Epithelial cell of proximal tubule (primary cell): ENCODE measurements at regions not wholly inside any gene's neighbourhood (a gene's known extent, or its start where the extent isn't known, plus 50 kb on each side); places are given as distances from the start of the nearest gene placed in this dataset.
"Not testable (repeated sequence)": the region's sequence is repeated elsewhere in the genome, so short reads cannot be mapped to it uniquely, and the experiment has no call there.

Experiments used
- DNase-seq: peaks from one replicate; pipeline ENCODE4 v3.0.0-alpha.2; 2011; ENCODE audit warnings: low read depth
- H3K4me3 ChIP-seq: 2 replicates; pipeline ENCODE4 v1.5.1; 2011; ENCODE audit warnings: low read depth, mild to moderate bottlenecking, low read length
- CTCF ChIP-seq: conservative IDR thresholded peaks from 2 replicates; pipeline ENCODE4 v1.5.1; 2012; ENCODE audit warnings: low read depth, mild to moderate bottlenecking, low read length

GRCh38 chr5:75869891-75870290, 152.7 kb upstream of the POC5 start:
- H3K4me3 ChIP-seq = no peak overlapping the region
- no peak for DNase-seq
- TF ChIP-seq CTCF = no peak

- no peak overlapping the region for H3K4me3 ChIP-seq
- no peak for TF ChIP-seq CTCF
- no peak for DNase-seq
Observed at GRCh38 chr5:75862872-75863271, 145.6 kb upstream of the POC5 start.

- not testable (repeated sequence) for H3K4me3 ChIP-seq
- peak; percentile 10 for DNase-seq
Observed at GRCh38 chr5:75859621-75860020, 142.4 kb upstream of the POC5 start.

- no peak overlapping the region for H3K4me3 ChIP-seq
- no peak for DNase-seq
- TF ChIP-seq CTCF = no peak
Observed at GRCh38 chr5:75856056-75856455, 138.8 kb upstream of the POC5 start.

- H3K4me3 ChIP-seq = no peak overlapping the region
- no peak for TF ChIP-seq CTCF
- DNase-seq = no peak
Observed at GRCh38 chr5:75848077-75848476, 130.8 kb upstream of the POC5 start.

GRCh38 chr5:75847561-75848021, 130.4 kb upstream of the POC5 start:
- no peak overlapping the region for H3K4me3 ChIP-seq
- DNase-seq = no peak
- no peak for TF ChIP-seq CTCF

GRCh38 chr5:75844301-75844700, 127.1 kb upstream of the POC5 start:
- H3K4me3 ChIP-seq = no peak overlapping the region
- no peak for TF ChIP-seq CTCF
- DNase-seq = no peak

- no peak for DNase-seq
- no peak overlapping the region for H3K4me3 ChIP-seq
- TF ChIP-seq CTCF = no peak
Observed at GRCh38 chr5:75843319-75843718, 126.1 kb upstream of the POC5 start.
